HG02571 (cell line): ENCODE measurements at regions not wholly inside any gene's neighbourhood (a gene's known extent, or its start where the extent isn't known, plus 50 kb on each side); places are given as distances from the start of the nearest gene placed in this dataset.

ENCODE experiments used
- ATAC-seq: cut with Tn5 transposase; IDR thresholded peaks from one replicate; pipeline ENCODE4 v1.9.1; 2021; ENCODE audit warnings: mild to moderate bottlenecking, moderate library complexity; ENCODE audit not compliant: unreplicated experiment

DNA sequence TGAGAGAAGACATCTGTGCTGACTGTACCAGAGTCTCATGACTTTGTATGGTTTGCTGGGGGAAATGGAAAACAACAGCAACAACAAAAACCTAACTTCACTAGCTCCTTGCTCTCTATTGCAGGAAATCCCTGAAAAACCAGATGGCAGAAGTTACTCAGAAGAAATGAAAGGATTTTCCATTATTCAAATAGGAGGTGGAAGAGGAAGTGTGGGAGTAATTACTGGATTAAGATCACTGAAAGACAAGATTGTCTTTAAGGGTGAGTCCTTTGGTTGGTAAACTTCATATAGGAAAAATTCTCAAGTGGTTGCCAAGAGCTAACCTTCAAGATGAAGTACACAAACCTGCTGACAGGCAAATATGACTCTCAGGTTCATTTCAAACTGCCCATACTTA is 391.9 kb upstream of the ATP2B1 start:
- ATAC-seq: no peak

DNA sequence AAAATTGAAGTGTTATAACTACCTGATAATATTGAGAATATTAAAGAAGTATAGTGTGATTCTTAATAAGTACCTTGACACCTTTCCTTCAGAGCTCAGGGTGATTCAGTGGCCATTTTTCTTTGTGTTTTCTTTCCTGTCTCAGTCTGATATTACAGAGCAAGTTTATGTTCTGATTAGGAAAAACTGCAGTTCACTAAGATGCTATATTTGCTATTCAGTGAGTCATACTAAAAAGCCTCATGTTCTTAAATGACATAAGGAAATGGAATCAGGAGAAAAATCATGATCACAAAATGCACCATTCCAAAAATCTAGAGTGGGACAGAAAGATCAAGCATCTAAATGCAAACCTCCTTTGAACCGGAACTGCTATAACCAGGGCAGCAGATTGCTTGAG is 390.6 kb upstream of the ATP2B1 start:
- no peak for ATAC-seq

DNA sequence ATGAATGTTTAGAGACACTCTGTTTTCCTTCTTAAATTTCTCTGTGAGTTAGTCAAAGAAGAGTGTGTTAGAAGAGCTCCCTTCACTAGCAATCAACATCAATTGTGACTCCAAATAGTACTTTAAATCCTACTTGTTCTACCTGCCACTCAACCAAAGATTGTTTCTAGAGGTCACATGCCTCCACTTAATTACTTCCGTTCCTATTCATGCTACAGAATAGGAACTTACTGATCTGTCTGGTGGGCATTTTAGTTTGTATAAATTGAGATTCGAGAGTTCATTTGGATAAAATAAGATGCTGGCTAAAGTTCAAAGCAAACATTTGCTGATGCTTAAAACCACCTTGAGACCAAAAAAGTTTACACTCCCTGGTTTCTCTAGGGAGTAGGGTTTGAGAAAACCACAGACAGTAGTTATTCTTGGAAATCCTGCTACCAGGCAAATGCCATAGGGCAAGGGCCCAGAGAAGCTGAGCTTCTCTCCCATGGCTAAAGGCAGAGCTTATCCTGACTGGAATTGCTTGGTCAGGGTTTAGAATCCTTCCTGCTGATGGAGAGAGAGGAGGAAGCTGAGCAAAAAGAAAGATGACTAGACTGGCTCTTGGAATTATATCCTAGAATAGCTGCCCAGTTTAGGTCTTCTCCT is 389.6 kb upstream of the ATP2B1 start:
- ATAC-seq: no peak

DNA sequence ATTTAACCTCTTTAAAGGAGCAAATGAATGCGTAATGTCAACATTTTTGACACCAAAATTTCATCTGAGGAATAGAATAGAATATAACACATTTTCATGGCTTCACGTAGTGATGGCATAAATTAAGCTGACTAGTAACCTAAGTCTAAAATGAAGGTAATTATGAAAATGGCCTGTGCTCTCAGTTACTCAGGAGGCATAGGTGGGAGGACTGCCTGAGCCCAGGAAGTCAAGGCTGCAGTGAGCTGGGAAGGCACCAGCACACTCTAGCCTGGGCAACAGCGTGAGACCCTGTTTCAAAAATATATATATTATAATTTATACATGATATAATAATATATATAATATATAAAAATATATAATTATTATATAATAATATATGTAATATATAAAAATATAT is 383.2 kb upstream of the ATP2B1 start:
- ATAC-seq: no peak

DNA sequence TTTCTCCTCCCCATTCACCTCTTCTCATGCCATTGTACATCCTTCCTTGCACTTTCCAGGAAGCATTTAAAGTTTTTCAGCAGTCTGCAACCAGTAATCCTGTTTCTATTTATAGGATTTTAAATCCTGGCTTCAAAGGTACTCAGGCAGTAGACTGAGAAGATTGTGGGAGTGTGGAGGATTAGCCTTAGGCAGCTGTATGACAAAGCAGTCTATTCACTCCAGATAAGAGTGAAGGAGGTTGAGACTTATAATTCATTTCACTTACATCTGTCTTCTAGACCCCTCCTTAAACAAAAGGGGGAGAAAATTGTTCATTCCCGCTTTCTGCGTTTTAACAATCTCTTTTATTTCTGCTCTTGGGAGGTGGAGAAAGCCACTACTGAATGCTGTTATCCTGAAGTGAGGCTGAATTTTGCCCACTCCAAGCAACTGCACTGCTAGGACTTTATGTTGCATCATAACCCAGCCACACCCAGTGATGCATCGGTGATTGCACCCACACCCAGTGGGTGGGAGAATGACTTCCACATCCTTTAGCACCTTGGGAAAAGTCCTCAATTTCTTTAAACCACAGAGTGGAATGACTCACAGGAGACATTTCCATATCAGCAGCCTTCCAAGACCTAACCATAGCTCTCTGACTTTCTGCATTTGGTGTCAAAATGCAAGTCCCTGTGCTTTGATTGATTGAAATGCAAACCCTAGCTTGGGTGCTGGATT is 382.5 kb upstream of the ATP2B1 start:
- no peak for ATAC-seq

DNA sequence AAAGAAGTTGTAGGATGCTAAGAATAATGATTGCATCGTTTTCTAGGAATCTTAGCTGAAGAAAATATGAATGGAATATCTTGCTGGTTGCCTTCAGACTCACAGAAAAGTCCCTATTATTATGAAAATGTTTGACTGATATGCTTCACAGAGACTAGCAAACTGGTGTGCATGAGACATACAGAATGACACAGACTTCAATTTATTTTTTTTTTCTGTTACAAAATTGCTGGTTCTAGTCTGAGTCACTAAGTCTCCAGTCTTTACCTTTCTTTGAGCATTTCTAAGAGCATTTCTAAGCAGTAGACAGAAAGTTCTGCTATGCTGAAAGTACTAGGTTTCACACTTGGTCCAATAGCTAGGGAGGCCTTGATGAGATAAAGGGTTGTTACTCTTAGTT is 377.6 kb upstream of the ATP2B1 start:
- no peak for ATAC-seq

DNA sequence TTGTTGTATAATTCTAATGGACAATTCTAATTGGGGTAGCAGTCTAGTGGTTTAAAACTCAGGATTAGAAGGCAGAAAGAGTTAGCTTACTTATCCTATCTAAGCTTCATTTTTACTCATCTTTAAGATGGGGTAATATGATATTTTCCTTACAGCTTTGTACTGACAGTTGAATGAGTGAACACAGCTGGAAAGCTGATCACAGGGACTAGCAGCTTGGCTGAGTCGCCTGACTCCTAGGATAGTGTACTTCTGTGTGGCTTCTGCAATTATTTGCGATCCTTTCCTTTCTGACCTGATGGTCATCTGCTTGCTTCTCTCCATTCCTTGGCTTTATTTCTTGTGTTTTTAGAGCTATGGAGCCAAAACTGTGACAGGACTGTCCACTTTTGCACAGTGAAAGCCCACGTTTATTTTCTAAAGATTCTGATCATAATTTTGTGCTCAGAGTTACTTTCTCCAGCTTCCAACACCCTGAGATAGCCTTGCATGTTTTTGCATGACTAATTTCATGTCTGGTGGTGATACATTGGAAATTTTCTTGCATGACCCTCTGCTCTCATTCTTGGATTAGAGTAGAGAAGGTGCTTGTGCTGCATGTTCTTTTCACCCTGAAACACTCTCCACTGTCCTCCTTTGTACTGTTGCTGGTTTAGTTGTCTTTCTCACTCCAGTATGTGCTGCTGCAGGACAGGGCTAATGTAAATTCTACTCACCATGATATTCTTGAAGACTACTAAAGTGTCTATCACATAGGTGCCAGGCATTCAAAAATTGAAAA is 377.0 kb upstream of the ATP2B1 start:
- no peak for ATAC-seq

DNA sequence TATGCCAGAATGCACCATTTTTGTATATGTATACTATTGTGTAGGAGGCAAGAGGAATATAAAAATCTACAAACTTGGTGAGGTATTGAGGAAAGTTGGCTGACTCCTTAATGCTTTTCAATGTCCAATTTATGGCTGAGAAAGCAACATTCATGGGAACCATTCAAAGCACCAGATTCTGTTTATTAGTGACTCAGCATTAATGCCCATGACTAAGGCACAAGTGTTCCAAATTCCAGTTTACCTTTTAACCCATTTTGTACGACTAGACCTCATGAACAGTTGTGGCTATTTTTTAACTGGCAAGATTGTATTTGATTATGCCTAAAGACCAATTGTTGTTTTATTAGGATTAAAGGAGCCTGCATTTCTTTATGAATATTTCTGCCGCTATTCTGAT is 375.4 kb upstream of the ATP2B1 start:
- ATAC-seq: no peak

DNA sequence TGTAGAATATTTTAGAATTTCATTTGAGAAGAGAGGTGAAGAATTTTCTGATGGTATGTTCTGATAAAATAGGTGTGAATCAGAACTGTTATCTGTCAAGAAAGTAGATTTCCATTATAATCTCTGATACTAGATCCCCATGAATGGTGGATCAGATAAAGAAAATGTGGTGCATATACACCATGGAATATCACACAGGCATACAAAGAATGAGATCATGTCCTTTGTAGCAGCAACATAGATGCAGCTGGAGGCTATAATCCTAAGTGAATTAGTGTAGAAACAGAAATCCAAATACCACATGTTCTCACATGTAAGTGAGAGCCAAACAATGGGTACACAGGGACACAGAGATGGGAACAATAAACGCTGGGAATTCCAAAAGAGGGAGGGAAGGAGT is 372.0 kb upstream of the ATP2B1 start:
- no peak for ATAC-seq

DNA sequence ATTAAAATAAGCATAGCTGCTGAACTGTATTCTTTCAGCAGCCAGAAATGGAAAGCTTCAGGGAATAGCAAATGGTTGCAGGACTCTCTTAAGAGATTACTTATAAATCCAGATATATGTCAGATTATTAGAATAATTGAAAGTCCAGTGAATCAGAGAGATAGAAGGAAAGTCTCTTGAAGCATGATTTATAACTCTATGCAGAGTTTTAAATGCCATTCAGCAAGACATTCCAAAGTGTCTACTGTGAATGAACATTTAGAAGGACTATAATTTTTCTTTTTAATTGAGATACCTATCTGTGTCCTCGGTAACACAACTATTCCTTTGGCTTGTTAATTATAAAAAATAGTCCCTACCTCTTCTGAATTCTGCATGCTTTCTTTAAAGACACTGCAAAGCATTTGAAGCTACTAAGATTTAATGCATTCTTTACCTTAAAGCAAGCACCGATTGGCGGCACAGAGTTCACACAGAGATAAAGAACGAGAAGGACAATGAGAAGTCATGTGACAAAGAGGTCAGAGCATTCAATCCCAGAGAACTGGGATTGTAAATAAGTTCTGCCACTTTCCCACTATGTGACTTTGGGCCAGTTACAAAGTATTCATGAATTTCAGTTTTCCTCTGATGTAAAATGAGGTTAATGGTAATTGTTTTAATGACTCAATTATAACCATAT is 371.0 kb upstream of the ATP2B1 start:
- ATAC-seq: no peak

DNA sequence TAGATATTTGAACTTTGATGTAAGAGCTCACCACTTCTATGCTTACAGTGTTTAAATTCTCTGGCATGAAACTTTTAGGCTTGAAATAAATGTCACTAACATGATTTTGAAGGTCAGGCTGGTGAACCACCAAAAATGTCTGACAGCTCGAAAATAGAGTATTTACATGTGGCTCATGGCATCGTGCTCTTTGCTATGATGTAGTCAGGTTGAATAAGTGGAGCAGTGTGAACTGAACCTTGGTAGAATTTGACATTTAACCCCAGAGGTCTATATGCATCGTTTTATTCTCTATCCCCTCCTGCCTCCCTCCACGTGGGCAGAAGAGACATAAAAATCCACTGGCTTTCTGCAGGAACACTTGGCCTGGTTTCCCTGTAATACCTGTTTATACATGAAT is 369.7 kb upstream of the ATP2B1 start:
- no peak for ATAC-seq

DNA sequence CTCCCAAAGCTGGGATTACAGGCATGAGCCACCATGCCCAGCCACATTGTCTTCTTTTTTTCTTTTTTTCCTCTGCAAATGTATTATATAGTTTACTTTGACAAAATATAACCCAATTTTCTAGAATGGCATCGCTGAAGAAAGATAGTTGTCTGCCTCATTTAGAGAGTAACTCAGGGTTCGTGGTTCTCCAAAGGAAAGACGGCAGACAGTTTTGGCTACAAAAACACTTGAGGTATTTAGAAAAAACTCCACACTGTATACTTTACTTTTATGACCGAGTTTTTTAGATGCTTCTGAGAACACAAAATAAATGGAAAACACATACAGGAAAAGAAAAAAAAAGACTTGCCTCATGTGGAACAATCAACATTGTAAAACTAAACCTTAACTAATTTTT is 369.1 kb upstream of the ATP2B1 start:
- ATAC-seq: no peak

DNA sequence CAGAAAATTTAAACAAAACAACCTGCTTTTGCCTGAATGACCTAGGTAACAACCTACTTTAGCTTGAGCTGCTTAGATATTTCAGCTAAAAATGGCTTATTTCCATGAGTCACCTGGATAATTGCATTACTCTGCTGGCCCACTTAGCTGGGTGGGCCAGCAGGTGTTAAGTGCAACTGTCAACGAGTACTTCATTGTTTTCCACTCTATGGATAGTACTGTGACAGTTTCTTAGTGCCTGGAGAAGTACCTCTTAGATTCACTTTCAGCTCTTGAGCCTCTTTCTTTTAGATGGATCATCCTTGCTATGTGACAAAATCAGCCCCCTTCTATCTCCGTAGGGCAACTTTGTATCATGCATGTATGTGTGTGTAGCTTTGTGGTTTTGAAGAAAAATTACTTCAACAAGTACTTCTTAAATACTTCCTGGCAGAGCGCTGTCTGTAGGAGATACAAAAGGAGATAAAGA is 368.2 kb upstream of the ATP2B1 start:
- no peak for ATAC-seq

DNA sequence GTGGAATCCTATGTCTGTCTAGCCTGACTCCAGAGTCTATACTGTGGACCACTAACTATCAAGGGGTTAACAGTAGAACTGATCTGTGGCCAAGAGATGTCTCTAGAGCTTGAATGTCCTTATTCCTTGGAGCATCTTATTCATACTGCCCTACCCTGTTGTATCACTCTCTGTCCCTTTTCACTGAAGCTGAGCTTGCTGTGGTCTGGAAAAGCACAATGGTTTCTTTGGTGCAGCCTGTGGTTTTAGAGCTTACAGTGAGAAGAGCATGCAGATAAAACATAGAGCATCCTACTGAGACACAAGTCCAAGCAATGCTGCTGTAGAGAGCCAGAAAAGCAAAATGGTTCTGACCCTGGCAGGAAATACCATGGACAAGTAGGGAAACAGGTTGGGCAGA is 367.0 kb upstream of the ATP2B1 start:
- ATAC-seq: no peak

DNA sequence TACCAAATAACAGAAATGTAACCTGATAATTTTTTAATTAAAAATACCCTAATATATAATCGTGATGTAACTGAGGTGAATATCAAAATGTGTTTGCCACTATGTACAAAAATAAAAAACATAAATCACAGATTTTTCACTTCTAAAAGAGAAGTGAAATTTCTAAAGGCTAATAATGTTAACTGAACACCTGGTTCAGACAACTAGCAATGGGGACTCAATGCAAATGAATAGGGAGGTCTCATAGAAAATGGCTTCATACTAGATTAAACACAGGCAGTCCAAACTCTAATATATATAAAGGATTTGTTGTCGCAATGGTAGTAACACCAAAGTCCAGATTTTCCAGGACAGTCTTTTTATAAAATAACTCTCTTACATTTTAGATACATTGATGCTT is 365.4 kb upstream of the ATP2B1 start:
- ATAC-seq: peak; percentile 62

DNA sequence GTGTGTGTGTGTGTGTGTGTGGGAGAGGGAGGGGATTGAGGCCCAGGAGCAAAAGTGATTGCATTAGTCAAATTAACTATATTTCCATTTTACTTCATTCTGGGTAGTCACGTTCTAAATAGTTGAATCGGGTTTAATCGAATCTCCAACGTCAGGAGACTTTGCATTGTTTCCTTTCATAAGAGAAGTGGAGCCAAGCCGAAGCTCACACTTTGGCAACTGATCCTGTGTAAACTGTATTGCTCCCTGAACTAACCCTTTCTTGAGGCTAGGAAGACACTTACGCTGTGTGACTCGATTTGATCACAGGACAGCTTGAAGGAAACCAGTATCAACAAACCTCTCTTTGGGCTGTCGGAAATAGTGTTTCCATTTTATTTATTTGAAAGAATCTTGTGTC is 363.4 kb upstream of the ATP2B1 start:
- no peak for ATAC-seq

DNA sequence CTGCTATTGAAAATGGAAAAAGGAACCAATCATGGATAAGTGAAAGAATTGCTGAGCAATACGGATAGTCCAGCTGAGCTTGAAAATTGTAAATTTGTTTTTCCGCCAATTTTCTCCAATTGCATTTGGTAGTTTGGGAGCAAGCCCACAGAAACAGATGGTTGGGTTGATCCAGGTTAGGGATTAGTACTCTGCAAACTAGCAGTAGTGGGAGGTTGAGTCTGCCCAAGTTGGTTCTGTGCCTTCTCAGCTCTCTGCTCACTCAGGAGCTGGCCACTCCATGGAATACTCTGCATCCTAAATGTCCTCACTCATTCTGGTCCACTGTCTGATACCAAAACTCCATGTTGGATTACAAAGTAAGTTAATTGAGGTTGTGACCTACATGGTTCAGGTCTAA is 361.1 kb upstream of the ATP2B1 start:
- no peak for ATAC-seq

DNA sequence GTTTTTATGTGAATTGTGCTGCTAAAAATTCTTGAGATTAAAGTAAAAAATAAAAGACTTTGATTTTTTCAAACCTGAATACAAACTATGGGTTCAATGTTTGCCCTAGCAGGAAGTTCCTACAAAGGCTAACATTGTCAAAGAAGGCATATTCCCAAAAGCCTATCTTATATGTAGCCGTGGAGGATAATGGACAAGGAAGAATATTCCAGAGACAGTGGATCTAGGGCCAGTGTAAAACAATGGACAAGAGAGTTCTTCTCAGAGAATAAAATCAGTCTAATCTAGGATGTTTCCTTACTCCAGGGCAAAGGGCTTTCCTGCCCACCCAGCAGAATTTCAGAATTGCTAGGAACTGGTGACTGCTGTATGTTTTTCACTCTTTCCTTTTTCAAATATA is 359.2 kb upstream of the ATP2B1 start:
- no peak for ATAC-seq

DNA sequence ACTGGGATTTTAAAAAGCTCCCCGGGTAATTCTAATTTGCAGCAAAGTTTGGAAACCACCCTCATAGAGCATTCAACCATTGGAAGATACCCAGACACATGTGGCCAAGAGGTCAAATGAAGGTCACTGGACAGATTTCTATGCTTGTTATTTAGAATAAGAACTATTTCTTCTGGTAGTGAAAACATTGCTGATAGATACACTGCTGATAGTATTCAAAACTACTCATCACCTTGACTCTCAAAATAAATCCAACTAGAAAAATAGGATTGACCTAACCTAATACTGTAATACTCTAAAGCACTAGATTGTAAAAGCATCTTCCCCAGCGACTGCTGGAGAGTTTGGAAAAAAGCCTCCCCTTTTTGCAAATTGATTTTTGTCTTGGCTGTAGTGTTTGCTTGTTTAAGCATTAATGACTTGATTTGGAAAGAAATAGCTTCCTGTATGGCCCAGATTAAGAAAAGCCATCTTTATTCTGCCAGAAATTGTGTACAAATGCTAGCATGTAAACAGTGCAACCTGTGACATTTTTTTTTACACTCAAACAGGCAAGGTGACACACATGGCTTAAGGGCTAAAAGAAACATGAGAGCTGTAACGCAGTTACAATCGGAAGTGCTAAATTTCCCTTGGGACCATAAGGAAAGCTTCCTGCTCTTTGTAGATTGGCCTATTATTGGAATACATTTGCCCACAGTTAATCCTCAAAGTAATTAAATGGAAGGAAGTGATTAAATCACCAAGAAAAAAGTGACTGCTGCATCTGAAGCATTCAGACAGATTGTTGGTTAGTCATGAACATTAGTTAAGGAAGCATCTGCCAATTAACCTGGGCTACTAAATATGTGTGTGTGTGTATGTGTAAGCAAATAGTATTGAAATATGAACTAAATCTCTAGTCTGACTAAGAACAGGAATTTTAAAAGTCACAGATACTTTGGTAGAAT is 356.5 kb upstream of the ATP2B1 start:
- ATAC-seq: no peak

DNA sequence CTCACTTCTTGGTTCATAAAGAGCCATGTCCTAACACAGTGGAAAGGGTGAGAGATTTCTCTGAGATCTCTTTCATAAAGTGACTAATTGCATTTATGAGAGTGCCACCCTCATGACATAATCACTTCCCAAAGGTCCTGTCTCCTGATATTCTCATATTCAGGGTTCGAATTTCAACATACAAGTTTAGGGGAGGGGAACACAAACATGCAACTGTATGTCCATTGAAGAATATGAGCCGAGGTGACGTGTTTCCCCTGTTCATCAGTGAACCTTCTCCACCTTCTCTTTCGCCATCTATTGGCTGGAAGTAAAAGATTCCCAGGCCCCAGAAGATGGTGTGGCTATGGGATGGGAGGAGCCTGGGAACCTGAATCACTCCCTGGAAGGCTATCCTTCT is 354.2 kb upstream of the ATP2B1 start:
- no peak for ATAC-seq
